PC-9 (cell line): ENCODE measurements at regions not wholly inside any gene's neighbourhood (a gene's known extent, or its start where the extent isn't known, plus 50 kb on each side); places are given as distances from the start of the nearest gene placed in this dataset.

Experiments used
- BruUV-seq: library from RNA; stranded (reverse); fragments of 400-500 nt; replicated peaks from 2 replicates; lab custom pipeline; 2021; lab: Mats Ljungman, UMichigan
- CTCF ChIA-PET: fragments of 300-600 bp; sonication (Branson Sonifier 250); formaldehyde crosslinking; loops from one replicate; lab custom pipeline; 2022; ENCODE audit warnings: antibody characterized with exemption; lab: Charles Lee
- POLR2A ChIA-PET: fragments of 300-600 bp; sonication (Branson Sonifier 250); formaldehyde crosslinking; loops from one replicate; lab custom pipeline; 2022; ENCODE audit warnings: antibody characterized with exemption; ENCODE audit not compliant: unreplicated experiment; lab: Charles Lee
- DNase-seq, 2 experiments: peaks; one replicate each; pipeline versions ENCODE4 v3.0.0 to v3.0.0-alpha.2; 2015 to 2022; ENCODE audit warnings: mixed read lengths in 1 of 2
- H2AFZ ChIP-seq: fragments of 200-600 bp; sonication (generic); 2 replicates; pipeline ENCODE4 v1.8.1; 2017; ENCODE audit warnings: antibody characterized with exemption
- H3F3A ChIP-seq: fragments of 200-600 bp; sonication (generic); 2 replicates; pipeline ENCODE4 v1.8.1; 2017; ENCODE audit warnings: antibody characterized with exemption, mild to moderate bottlenecking, low read depth; ENCODE audit not compliant: insufficient read depth
- H3K27ac ChIP-seq: fragments of 200-600 bp; sonication (generic); 2 replicates; pipeline ENCODE4 v1.6.1; 2016; ENCODE audit warnings: mixed run types
- H3K27me3 ChIP-seq: fragments of 200-600 bp; sonication (generic); 2 replicates; pipeline ENCODE4 v1.6.1; 2016; ENCODE audit warnings: low read depth, mixed run types; ENCODE audit not compliant: insufficient read depth
- H3K36me3 ChIP-seq: fragments of 200-600 bp; sonication (generic); 2 replicates; pipeline ENCODE4 v1.6.1; 2016; ENCODE audit warnings: low read depth, mixed run types
- H3K4me1 ChIP-seq: fragments of 200-600 bp; sonication (generic); replicated peaks from 2 replicates; pipeline ENCODE4 v1.6.1; 2016; ENCODE audit warnings: mixed run types; ENCODE audit not compliant: insufficient read depth
- H3K4me2 ChIP-seq: fragments of 200-600 bp; sonication (generic); 2 replicates; pipeline ENCODE4 v1.6.1; 2017; ENCODE audit warnings: mixed run types
- H3K4me3 ChIP-seq: fragments of 200-600 bp; sonication (generic); 2 replicates; pipeline ENCODE4 v1.6.1; 2016; ENCODE audit warnings: mixed run types
- H3K79me2 ChIP-seq: fragments of 200-600 bp; sonication (generic); 2 replicates; pipeline ENCODE4 v1.6.1; 2017; ENCODE audit warnings: low read depth, mixed run types
- H3K9me2 ChIP-seq: fragments of 200-600 bp; sonication (generic); 2 replicates; pipeline ENCODE4 v1.8.1; 2017; ENCODE audit warnings: mild to moderate bottlenecking; ENCODE audit not compliant: insufficient read depth
- H3K9me3 ChIP-seq: fragments of 200-600 bp; sonication (generic); 2 replicates; pipeline ENCODE4 v1.8.1; 2016; ENCODE audit warnings: low read depth; ENCODE audit not compliant: insufficient read depth
- H4K20me1 ChIP-seq: fragments of 200-600 bp; sonication (generic); 2 replicates; pipeline ENCODE4 v1.8.1; 2017; ENCODE audit not compliant: insufficient read depth
- EZH2 ChIP-seq: fragments of 200-600 bp; sonication (generic); IDR thresholded peaks from 2 replicates; pipeline ENCODE4 v1.8.0; 2017; ENCODE audit warnings: antibody characterized with exemption, low read depth
- intact Hi-C: fragments of 100-400 bp; cut with micrococcal nuclease; formaldehyde crosslinking; loops from one replicate; pipeline ENCODE4 v1.10.0; 2022; ENCODE audit not compliant: unreplicated experiment
- TF ChIP-seq, protein P1 (sequence below): fragments of 200-600 bp; sonication (generic); conservative IDR thresholded peaks from 2 replicates; pipeline ENCODE4 v1.6.1; 2017; ENCODE audit warnings: mixed run types, antibody characterized with exemption, mild to moderate bottlenecking, moderate library complexity

- no peaks in the 10 kb centered on the region for H3F3A ChIP-seq
- no peak for TF ChIP-seq EZH2
- TF ChIP-seq, protein P1, sequence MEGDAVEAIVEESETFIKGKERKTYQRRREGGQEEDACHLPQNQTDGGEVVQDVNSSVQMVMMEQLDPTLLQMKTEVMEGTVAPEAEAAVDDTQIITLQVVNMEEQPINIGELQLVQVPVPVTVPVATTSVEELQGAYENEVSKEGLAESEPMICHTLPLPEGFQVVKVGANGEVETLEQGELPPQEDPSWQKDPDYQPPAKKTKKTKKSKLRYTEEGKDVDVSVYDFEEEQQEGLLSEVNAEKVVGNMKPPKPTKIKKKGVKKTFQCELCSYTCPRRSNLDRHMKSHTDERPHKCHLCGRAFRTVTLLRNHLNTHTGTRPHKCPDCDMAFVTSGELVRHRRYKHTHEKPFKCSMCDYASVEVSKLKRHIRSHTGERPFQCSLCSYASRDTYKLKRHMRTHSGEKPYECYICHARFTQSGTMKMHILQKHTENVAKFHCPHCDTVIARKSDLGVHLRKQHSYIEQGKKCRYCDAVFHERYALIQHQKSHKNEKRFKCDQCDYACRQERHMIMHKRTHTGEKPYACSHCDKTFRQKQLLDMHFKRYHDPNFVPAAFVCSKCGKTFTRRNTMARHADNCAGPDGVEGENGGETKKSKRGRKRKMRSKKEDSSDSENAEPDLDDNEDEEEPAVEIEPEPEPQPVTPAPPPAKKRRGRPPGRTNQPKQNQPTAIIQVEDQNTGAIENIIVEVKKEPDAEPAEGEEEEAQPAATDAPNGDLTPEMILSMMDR, result no peak
- no peak overlapping the region for H3K4me3 ChIP-seq
- H3K27me3 ChIP-seq, result no peaks in the 10 kb centered on the region
- intact Hi-C loops, result no loop called here
- BruUV-seq, result no TSS peak
- H3K9me2 ChIP-seq, result no peaks in the 10 kb centered on the region
- no peaks in the 10 kb centered on the region for H3K79me2 ChIP-seq
- CTCF ChIA-PET, result no interaction called here
- no peaks in the 10 kb centered on the region for H3K9me3 ChIP-seq
- no peak for DNase-seq
- POLR2A ChIA-PET, result no interaction called here
- H4K20me1 ChIP-seq, result no peaks in the 10 kb centered on the region
- H3K27ac ChIP-seq, result no peak overlapping the region
- no peak overlapping the region for H2AFZ ChIP-seq
- no peaks in the 10 kb centered on the region for H3K36me3 ChIP-seq
- H3K4me1 ChIP-seq, result no peaks in the 10 kb centered on the region
- no peak overlapping the region for H3K4me2 ChIP-seq
These were observed 107.9 kb downstream of the FAM124B start for GRCh38 chr2:224293976-224294375.

DNA sequence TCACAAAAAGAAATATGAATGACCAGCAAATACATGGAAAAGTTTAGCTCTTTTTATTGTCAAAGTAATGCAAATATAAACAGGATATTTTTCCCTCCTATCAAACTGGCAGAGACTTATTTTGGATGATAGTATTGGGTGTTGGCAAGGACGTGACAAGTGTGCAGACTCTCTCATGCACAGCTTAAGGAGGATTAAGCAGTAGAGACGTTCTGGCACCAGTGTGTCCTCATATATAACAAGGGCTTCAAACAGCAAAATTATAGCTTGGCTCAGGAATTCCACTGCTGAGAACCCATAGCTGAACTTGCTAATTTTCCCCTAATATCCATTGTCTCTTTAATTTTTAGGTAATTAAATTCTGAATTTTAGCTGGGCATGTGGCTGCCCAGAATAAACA, 114.4 kb downstream of the FAM124B start:
- POLR2A ChIA-PET, result interaction anchor here (0.6 kb wide), 2 partner anchors 289 to 1366 kb away, joined by 3 to 4 read pairs; no protein-coding TSS in a partner anchor

DNA sequence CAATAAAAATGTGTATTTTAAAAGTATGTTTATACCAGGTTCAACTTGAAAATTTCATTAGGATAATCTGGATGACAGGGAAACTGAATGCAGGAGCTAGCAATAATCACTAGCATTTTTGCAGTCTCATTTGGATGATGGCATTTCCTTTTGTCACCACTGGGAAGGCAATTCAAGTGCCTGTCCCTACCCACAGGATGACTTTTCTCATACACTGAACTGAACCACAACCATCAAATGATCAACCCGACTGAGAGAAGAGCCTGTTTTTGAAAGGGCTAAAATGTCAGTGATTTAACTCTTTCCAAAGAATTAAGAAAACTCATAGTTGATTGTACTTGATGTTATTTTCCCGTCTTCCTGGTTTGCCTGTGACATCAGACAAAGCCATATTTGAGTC, 115.0 kb downstream of the FAM124B start:
- Histone ChIP-seq H3F3A (no peaks in the 10 kb centered on the region), H3K4me2 (no peak overlapping the region), H3K36me3 (no peaks in the 10 kb centered on the region), H2AFZ (no peak overlapping the region), H3K4me3 (no peak overlapping the region), H4K20me1 (no peaks in the 10 kb centered on the region), H3K27ac (no peak overlapping the region), H3K9me2 (no peaks in the 10 kb centered on the region), H3K4me1 (no peaks in the 10 kb centered on the region), H3K79me2 (no peaks in the 10 kb centered on the region), H3K9me3 (no peaks in the 10 kb centered on the region), H3K27me3 (no peaks in the 10 kb centered on the region)
- no TSS peak for BruUV-seq
- CTCF ChIA-PET, result interaction anchor here (0.5 to 2.3 kb wide), 3 partner anchors 293 to 317 kb away, joined by 3 to 23 read pairs (median 5); no protein-coding TSS in a partner anchor
- TF ChIP-seq, protein P1, result peak; percentile 25; the same call in 1 of the 2 replicates
- TF ChIP-seq EZH2, result no peak
- intact Hi-C loops, result loop anchor here (5.0 to 10.0 kb wide), 4 partner anchors 490 to 1375 kb away; no protein-coding TSS in a partner anchor
- no peak for DNase-seq
- POLR2A ChIA-PET, result interaction anchor here (0.5 kb wide), 1 partner anchor 250 kb away, joined by 17 read pairs; no protein-coding TSS in a partner anchor

More for the DNA sequence above, 114.4 kb downstream of the FAM124B start:
- Histone ChIP-seq H3K9me2 (no peaks in the 10 kb centered on the region), H3K36me3 (no peaks in the 10 kb centered on the region), H3K4me3 (no peak overlapping the region), H4K20me1 (no peaks in the 10 kb centered on the region), H3K27me3 (no peaks in the 10 kb centered on the region), H3K79me2 (no peaks in the 10 kb centered on the region), H3F3A (no peaks in the 10 kb centered on the region), H3K4me2 (no peak overlapping the region), H3K9me3 (no peaks in the 10 kb centered on the region), H2AFZ (no peak overlapping the region), H3K4me1 (no peaks in the 10 kb centered on the region), H3K27ac (no peak overlapping the region)
- CTCF ChIA-PET, result interaction anchor here (2.3 kb wide), 1 partner anchor 294 kb away, joined by 23 read pairs; no protein-coding TSS in a partner anchor
- no peak for TF ChIP-seq EZH2
- TF ChIP-seq, protein P1, result no peak
- intact Hi-C loops, result loop anchor here (5.0 to 10.0 kb wide), 4 partner anchors 490 to 1375 kb away; no protein-coding TSS in a partner anchor
- DNase-seq, result no peak
- no TSS peak for BruUV-seq
